ENCODE measurements at regions not wholly inside any gene's neighbourhood (a gene's known extent, or its start where the extent isn't known, plus 50 kb on each side); places are given as distances from the start of the nearest gene placed in this dataset.

DNA sequence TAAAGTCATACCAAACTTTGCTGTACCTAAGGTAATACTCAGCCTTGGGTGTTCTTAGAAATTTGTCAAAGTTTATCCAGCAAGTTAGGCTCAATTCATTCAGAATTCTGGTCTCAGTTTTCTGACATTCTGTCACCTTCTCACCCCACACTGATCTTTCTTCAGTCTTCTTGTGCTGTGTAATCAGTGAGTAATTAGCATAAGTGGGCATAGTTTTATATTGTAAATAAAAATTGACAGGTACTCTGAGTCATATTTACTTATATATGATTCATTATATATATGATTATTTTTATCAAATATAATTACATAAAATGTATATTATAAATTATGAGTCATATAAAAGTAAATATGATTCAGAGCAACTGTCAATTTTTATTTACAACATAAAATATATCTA, 170.9 kb upstream of the MAGI2 start:
- Histone ChIP-seq H2AFZ (replicated peaks) (no peak overlapping the region), H3K4me1 (no peaks in the 10 kb centered on the region), H3K9me3 (ENCODE audit: low read depth) (no peaks in the 10 kb centered on the region), H3F3A (ENCODE audit: low read depth) (no peaks in the 10 kb centered on the region), H3K79me2 (ENCODE audit: low read depth) (no peaks in the 10 kb centered on the region), H3K27ac (no peak overlapping the region), H3K9ac (no peak overlapping the region), H3K4me2 (no peak overlapping the region), H3K27me3 (no peaks in the 10 kb centered on the region), H3K4me3 (no peak overlapping the region), H3K36me3 (no peaks in the 10 kb centered on the region), H4K20me1 (ENCODE audit: low read depth) (no peaks in the 10 kb centered on the region)
- TF ChIP-seq EZH2 (IDR thresholded peaks at IDR 0.05): no peak
- no peaks in the 10 kb centered on the region for H3K4me1 Mint-ChIP-seq
- no peaks in the 10 kb centered on the region for H3K9me3 Mint-ChIP-seq
- H3K4me3 Mint-ChIP-seq: no peak overlapping the region
- no peak for DNase-seq (ENCODE audit: low spot score)
- no peaks in the 10 kb centered on the region for H3K27me3 Mint-ChIP-seq (ENCODE audit: insufficient read depth, low read depth)
- no peak overlapping the region for H3K27ac Mint-ChIP-seq
- H3K36me3 Mint-ChIP-seq: no peaks in the 10 kb centered on the region

- Histone ChIP-seq H3K9ac (no peak overlapping the region), H3K4me2 (no peak overlapping the region), H3K79me2 (ENCODE audit: low read depth) (no peaks in the 10 kb centered on the region), H2AFZ (replicated peaks) (peak overlapping the region; percentile 61), H3K27me3 (no peaks in the 10 kb centered on the region), H3K4me1 (no peaks in the 10 kb centered on the region), H3K27ac (no peak overlapping the region), H3K36me3 (no peaks in the 10 kb centered on the region), H4K20me1 (ENCODE audit: low read depth) (no peaks in the 10 kb centered on the region), H3K4me3 (no peak overlapping the region), H3K9me3 (ENCODE audit: low read depth) (no peaks in the 10 kb centered on the region), H3F3A (ENCODE audit: low read depth) (no peaks in the 10 kb centered on the region)
- Mint-ChIP-seq H3K9me3 (no peaks in the 10 kb centered on the region), H3K27ac (no peak overlapping the region), H3K4me1 (no peaks in the 10 kb centered on the region), H3K27me3 (ENCODE audit: insufficient read depth, low read depth) (no peaks in the 10 kb centered on the region), H3K4me3 (no peak overlapping the region), H3K36me3 (no peaks in the 10 kb centered on the region)
- TF ChIP-seq EZH2 (IDR thresholded peaks at IDR 0.05) (no peak), CTCF (IDR thresholded peaks at IDR 0.05) (no peak), EZH2phosphoT487 (IDR thresholded peaks at IDR 0.05) (no peak)
- DNase-seq (ENCODE audit: low spot score): no peak
These were observed 169.3 kb upstream of the MAGI2 start for GRCh38 chr7:79622781-79623180.

DNA sequence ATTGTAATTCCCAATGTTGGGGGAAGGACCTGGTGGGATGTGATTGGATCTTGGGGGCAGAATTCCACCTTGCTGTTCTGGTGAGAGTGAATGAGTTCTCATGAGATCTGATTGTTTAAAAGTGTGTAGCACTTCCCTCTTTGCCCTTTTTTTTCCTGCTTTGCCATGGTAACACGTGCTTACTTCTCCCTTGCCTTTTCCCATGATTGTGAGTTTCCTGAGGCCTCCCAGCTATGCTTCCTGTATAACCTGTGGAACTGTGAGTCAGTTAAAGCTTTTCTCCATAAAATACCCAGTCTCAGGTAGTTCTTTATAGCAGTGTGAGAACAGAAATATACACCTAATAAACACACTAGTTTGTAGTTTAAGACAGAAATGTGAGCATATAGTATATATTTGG, 166.8 kb upstream of the MAGI2 start:
- Histone ChIP-seq H3K27ac (no peak overlapping the region), H3K36me3 (no peaks in the 10 kb centered on the region), H3K4me3 (no peak overlapping the region), H2AFZ (replicated peaks) (peak overlapping the region; percentile 22), H3K4me1 (no peaks in the 10 kb centered on the region), H3K27me3 (no peaks in the 10 kb centered on the region), H3K9me3 (ENCODE audit: low read depth) (no peaks in the 10 kb centered on the region), H3K79me2 (ENCODE audit: low read depth) (no peaks in the 10 kb centered on the region), H4K20me1 (ENCODE audit: low read depth) (no peaks in the 10 kb centered on the region), H3K4me2 (no peak overlapping the region), H3K9ac (no peak overlapping the region), H3F3A (ENCODE audit: low read depth) (no peaks in the 10 kb centered on the region)
- H3K36me3 Mint-ChIP-seq: no peaks in the 10 kb centered on the region
- peaks cover 3% of the 10 kb centered on the region for H3K9me3 Mint-ChIP-seq
- H3K27ac Mint-ChIP-seq: no peak overlapping the region
- no peak for DNase-seq (ENCODE audit: low spot score)
- H3K4me3 Mint-ChIP-seq: no peak overlapping the region
- peaks cover 2% of the 10 kb centered on the region for H3K27me3 Mint-ChIP-seq (ENCODE audit: insufficient read depth, low read depth)
- TF ChIP-seq EZH2 (IDR thresholded peaks at IDR 0.05) (no peak), EZH2phosphoT487 (IDR thresholded peaks at IDR 0.05) (no peak), CTCF (IDR thresholded peaks at IDR 0.05) (no peak)
- H3K4me1 Mint-ChIP-seq: no peaks in the 10 kb centered on the region

- Mint-ChIP-seq H3K9me3 (peaks cover 3% of the 10 kb centered on the region), H3K27me3 (ENCODE audit: insufficient read depth, low read depth) (peaks cover 2% of the 10 kb centered on the region), H3K27ac (no peak overlapping the region), H3K4me3 (no peak overlapping the region), H3K36me3 (no peaks in the 10 kb centered on the region), H3K4me1 (no peaks in the 10 kb centered on the region)
- no peaks in the 10 kb centered on the region for H3K4me1 ChIP-seq
- H3K4me2 ChIP-seq: no peak overlapping the region
- no peaks in the 10 kb centered on the region for H3K9me3 ChIP-seq (ENCODE audit: low read depth)
- no peaks in the 10 kb centered on the region for H3K79me2 ChIP-seq (ENCODE audit: low read depth)
- H3K36me3 ChIP-seq: no peaks in the 10 kb centered on the region
- H3F3A ChIP-seq (ENCODE audit: low read depth): no peaks in the 10 kb centered on the region
- TF ChIP-seq CTCF (IDR thresholded peaks at IDR 0.05) (no peak), EZH2phosphoT487 (IDR thresholded peaks at IDR 0.05) (no peak), EZH2 (IDR thresholded peaks at IDR 0.05) (no peak)
- no peaks in the 10 kb centered on the region for H3K27me3 ChIP-seq
- no peak overlapping the region for H3K4me3 ChIP-seq
- H4K20me1 ChIP-seq (ENCODE audit: low read depth): no peaks in the 10 kb centered on the region
- H3K27ac ChIP-seq: no peak overlapping the region
- peak; percentile 7 for DNase-seq (ENCODE audit: low spot score)
- H3K9ac ChIP-seq: no peak overlapping the region
- no peak overlapping the region for H2AFZ ChIP-seq (replicated peaks)
These were observed 165.7 kb upstream of the MAGI2 start for GRCh38 chr7:79619216-79619615.

All from neural progenitor cell (in vitro differentiated cells).